ENCODE measurements at regions not wholly inside any gene's neighbourhood (a gene's known extent, or its start where the extent isn't known, plus 50 kb on each side); places are given as distances from the start of the nearest gene placed in this dataset.
"Not testable (repeated sequence)": the region's sequence is repeated elsewhere in the genome, so short reads cannot be mapped to it uniquely, and the experiment has no call there.

- not testable (repeated sequence) for H3K4me1 ChIP-seq (ENCODE audit: control insufficient read depth, insufficient read depth, low read length, unreplicated experiment); H3K27ac ChIP-seq (ENCODE audit: low read depth, low read length)
These were observed 204.0 kb downstream of the CWF19L2 start for GRCh38 chr11:107253661-107254060.

DNA sequence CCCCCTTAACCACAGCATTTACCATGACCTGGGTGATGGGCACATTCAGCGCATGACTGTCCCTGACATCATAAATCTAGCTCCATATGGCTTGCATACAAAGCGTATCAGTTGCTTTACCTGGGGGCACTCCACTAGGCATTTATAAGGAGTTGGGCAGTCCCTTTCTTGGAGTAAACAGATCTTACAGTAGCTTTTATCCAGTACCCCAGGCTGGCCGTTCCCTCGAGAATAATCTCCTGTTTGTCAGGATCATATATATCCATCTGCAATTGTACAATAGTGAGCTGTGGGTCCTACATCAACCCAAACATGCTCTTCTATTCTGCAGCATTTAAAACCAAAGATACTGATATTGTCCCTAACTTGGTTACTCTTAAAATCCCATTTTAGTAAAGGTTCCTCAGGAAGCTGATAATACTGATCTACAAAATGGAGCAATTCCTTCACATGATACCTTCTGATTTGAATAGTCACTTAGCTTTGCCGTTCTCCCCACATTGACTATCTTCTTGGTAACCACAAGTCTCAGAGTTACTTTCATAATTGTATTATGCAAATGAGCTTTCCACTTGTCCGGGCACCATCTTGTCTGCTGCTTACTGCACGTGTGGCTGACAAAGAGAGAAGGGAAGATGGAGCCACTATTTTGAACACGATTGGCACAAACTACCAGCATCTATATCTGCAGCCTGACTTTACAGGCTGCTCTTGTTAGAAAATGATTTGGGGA lies 205.0 kb downstream of the CWF19L2 start:
- H2AFZ ChIP-seq (ENCODE audit: low read length, unreplicated experiment) = no peak overlapping the region

More at GRCh38 chr11:107253661-107254060, 204.0 kb downstream of the CWF19L2 start:
- H2AFZ ChIP-seq (ENCODE audit: low read length, unreplicated experiment); H3K36me3 ChIP-seq (ENCODE audit: insufficient read depth, low read length); H3K79me2 ChIP-seq (ENCODE audit: control insufficient read depth, insufficient read depth, low read length, unreplicated experiment); H3K4me3 ChIP-seq (ENCODE audit: low read depth, low read length): not testable (repeated sequence)
- H3K27me3 ChIP-seq (ENCODE audit: insufficient read depth, low read length) = peaks cover 51% of the 10 kb centered on the region

GRCh38 chr11:107251298-107251697 lies 206.3 kb downstream of the CWF19L2 start:
- Histone ChIP-seq H3K79me2 (ENCODE audit: control insufficient read depth, insufficient read depth, low read length, unreplicated experiment) (no peaks in the 10 kb centered on the region), H3K27me3 (ENCODE audit: insufficient read depth, low read length) (peaks cover 38% of the 10 kb centered on the region), H3K4me1 (ENCODE audit: control insufficient read depth, insufficient read depth, low read length, unreplicated experiment) (no peaks in the 10 kb centered on the region), H3K27ac (ENCODE audit: low read depth, low read length) (no peak overlapping the region), H3K36me3 (ENCODE audit: insufficient read depth, low read length) (no peaks in the 10 kb centered on the region), H2AFZ (ENCODE audit: low read length, unreplicated experiment) (no peak overlapping the region), H3K4me3 (ENCODE audit: low read depth, low read length) (no peak overlapping the region)

More for the DNA sequence above, 205.0 kb downstream of the CWF19L2 start:
- peaks cover 46% of the 10 kb centered on the region for H3K27me3 ChIP-seq (ENCODE audit: insufficient read depth, low read length)
- no peak overlapping the region for H3K4me3 ChIP-seq (ENCODE audit: low read depth, low read length)
- no peaks in the 10 kb centered on the region for H3K79me2 ChIP-seq (ENCODE audit: control insufficient read depth, insufficient read depth, low read length, unreplicated experiment)
- no peak overlapping the region for H3K27ac ChIP-seq (ENCODE audit: low read depth, low read length)
- H3K36me3 ChIP-seq (ENCODE audit: insufficient read depth, low read length) = no peaks in the 10 kb centered on the region
- no peaks in the 10 kb centered on the region for H3K4me1 ChIP-seq (ENCODE audit: control insufficient read depth, insufficient read depth, low read length, unreplicated experiment)

- H3K4me3 ChIP-seq (ENCODE audit: low read depth, low read length) = no peak overlapping the region
- H3K79me2 ChIP-seq (ENCODE audit: control insufficient read depth, insufficient read depth, low read length, unreplicated experiment) = no peaks in the 10 kb centered on the region
- no peaks in the 10 kb centered on the region for H3K36me3 ChIP-seq (ENCODE audit: insufficient read depth, low read length)
- no peak overlapping the region for H3K27ac ChIP-seq (ENCODE audit: low read depth, low read length)
- H3K4me1 ChIP-seq (ENCODE audit: control insufficient read depth, insufficient read depth, low read length, unreplicated experiment) = no peaks in the 10 kb centered on the region
- no peak overlapping the region for H2AFZ ChIP-seq (ENCODE audit: low read length, unreplicated experiment)
- peaks cover 35% of the 10 kb centered on the region for H3K27me3 ChIP-seq (ENCODE audit: insufficient read depth, low read length)
These were observed 207.6 kb downstream of the CWF19L2 start for GRCh38 chr11:107250017-107250416.

DNA sequence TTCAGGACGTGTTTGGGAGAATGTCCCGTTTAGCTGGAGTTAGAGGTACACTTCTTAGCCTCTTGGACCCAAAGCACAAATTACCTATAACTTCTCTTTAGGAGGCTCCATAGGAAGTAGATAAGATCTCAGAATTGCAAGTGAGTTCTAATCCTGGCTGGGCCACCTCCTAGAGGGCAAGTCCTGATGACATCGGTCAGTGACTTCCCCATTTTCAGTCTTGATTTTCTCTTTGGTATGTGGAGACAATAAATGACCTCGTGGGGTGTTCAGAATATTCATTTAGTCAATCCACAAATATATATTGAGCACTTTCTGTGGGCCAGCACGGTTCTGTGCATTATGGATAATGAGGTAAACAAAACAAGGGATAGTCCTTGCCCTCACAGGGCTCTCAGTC lies 208.6 kb downstream of the CWF19L2 start:
- Histone ChIP-seq H3K4me1 (ENCODE audit: control insufficient read depth, insufficient read depth, low read length, unreplicated experiment) (no peaks in the 10 kb centered on the region), H3K4me3 (ENCODE audit: low read depth, low read length) (no peak overlapping the region), H3K27ac (ENCODE audit: low read depth, low read length) (no peak overlapping the region), H3K27me3 (ENCODE audit: insufficient read depth, low read length) (peaks cover 27% of the 10 kb centered on the region), H3K36me3 (ENCODE audit: insufficient read depth, low read length) (no peaks in the 10 kb centered on the region), H3K79me2 (ENCODE audit: control insufficient read depth, insufficient read depth, low read length, unreplicated experiment) (no peaks in the 10 kb centered on the region), H2AFZ (ENCODE audit: low read length, unreplicated experiment) (no peak overlapping the region)

DNA sequence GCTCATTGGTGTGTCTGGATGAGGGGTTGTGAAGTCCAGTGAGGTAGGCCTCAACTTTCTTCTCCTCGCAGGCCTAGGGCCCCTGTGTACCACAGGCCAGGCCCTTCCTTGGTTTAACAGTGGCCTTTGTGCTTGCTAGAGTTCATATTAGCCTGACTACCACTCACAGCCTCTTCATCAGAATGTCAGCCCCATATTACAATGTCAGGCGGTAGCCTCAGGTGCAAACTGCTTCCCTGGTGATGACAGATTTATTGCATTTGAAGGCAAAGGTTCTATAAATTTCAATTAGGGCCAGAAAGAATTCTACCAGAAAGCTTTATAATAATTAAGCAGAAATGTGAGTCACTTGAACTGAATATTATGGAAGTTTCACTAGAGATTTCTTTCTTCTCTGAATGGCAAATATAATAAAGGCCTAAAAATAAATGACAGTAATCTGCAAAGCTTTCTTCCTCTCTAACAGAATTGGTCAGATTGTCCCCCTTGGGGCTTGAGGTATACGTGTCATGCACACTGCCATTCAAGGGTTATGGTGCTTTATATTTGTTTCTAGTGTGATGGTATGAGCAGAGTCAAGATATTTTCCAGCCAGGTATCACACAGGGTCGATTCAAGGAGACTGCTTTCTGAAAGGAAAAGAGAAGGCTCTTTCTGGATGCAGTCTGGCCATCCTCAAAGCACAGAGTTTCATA lies 210.3 kb downstream of the CWF19L2 start:
- Histone ChIP-seq H3K27ac (ENCODE audit: low read depth, low read length) (no peak overlapping the region), H3K4me3 (ENCODE audit: low read depth, low read length) (no peak overlapping the region)

DNA sequence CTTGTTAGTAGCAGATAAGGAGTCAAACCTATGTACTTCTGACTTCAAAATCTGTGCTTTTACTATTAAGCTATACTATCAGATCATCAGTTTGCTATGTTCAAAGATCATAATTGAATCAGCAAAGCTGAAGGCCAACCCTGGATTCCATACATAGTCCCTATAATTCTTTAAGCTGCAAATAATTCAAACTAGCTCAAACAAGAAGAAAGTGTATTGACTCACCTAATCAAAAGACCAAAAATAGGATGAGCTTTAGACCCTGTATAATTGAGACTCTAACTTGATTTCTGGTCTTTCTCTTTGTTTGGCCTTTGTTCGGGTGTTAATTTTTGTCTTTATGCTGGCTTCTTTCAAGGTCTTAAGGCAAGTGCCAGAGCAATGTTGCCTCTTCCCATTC lies 213.7 kb downstream of the CWF19L2 start:
- H3K27me3 ChIP-seq (ENCODE audit: insufficient read depth, low read length) = peaks cover 22% of the 10 kb centered on the region; the same call in 1 of the 2 replicates
- no peak overlapping the region for H3K27ac ChIP-seq (ENCODE audit: low read depth, low read length)
- no peaks in the 10 kb centered on the region for H3K4me1 ChIP-seq (ENCODE audit: control insufficient read depth, insufficient read depth, low read length, unreplicated experiment)
- H3K79me2 ChIP-seq (ENCODE audit: control insufficient read depth, insufficient read depth, low read length, unreplicated experiment) = no peaks in the 10 kb centered on the region
- no peak overlapping the region for H2AFZ ChIP-seq (ENCODE audit: low read length, unreplicated experiment)
- no peaks in the 10 kb centered on the region for H3K36me3 ChIP-seq (ENCODE audit: insufficient read depth, low read length)
- no peak overlapping the region for H3K4me3 ChIP-seq (ENCODE audit: low read depth, low read length)

More for the DNA sequence above, 210.3 kb downstream of the CWF19L2 start:
- Histone ChIP-seq H3K27me3 (ENCODE audit: insufficient read depth, low read length) (peaks cover 16% of the 10 kb centered on the region), H3K4me1 (ENCODE audit: control insufficient read depth, insufficient read depth, low read length, unreplicated experiment) (no peaks in the 10 kb centered on the region), H2AFZ (ENCODE audit: low read length, unreplicated experiment) (no peak overlapping the region), H3K36me3 (ENCODE audit: insufficient read depth, low read length) (no peaks in the 10 kb centered on the region), H3K79me2 (ENCODE audit: control insufficient read depth, insufficient read depth, low read length, unreplicated experiment) (no peaks in the 10 kb centered on the region)

DNA sequence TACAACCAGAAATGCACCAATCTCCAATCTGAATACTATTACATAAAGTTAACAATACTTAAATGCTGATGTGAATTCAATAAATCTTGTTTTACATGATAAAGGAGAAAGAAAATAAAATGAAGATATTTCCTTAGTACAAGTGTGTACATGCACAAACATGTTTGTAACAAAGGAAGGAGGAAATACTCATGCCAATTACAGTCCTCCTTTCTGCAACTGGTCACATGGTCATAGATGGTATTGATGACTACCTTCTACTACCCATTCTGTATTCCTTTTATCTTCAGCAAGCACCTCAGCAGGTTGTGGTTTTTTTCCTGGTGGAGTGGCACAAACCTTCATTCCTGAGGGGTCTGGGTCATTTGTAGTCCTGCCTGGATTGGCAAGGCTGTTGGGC lies 214.2 kb upstream of the GUCY1A2 start:
- H3K27ac ChIP-seq (ENCODE audit: low read depth, low read length) = no peak overlapping the region

DNA sequence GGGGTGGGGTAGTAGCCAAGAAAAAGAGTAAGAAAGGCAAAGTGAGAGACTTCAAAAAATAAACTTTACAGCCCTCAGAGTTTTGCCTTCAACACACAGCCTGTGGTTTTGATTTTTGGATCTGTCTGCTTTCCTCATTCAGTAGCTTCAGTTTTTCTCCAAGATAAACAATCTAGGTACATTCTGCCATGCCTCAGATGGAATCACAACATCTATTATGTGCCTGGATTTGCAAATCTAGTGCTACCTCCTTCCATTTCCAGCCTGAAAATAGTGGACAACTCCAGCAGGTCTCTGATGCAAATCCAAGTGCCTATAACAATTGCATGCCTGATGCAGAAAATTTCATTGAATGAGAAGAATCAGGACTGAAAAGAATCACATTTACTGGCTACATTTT lies 206.6 kb upstream of the GUCY1A2 start:
- Histone ChIP-seq H2AFZ (ENCODE audit: low read length, unreplicated experiment) (no peak overlapping the region), H3K79me2 (ENCODE audit: control insufficient read depth, insufficient read depth, low read length, unreplicated experiment) (no peaks in the 10 kb centered on the region), H3K36me3 (ENCODE audit: insufficient read depth, low read length) (no peaks in the 10 kb centered on the region), H3K27me3 (ENCODE audit: insufficient read depth, low read length) (peaks cover 42% of the 10 kb centered on the region), H3K4me1 (ENCODE audit: control insufficient read depth, insufficient read depth, low read length, unreplicated experiment) (no peaks in the 10 kb centered on the region), H3K27ac (ENCODE audit: low read depth, low read length) (no peak overlapping the region), H3K4me3 (ENCODE audit: low read depth, low read length) (no peak overlapping the region)

More for the DNA sequence above, 214.2 kb upstream of the GUCY1A2 start:
- H3K79me2 ChIP-seq (ENCODE audit: control insufficient read depth, insufficient read depth, low read length, unreplicated experiment) = no peaks in the 10 kb centered on the region
- peaks cover 8% of the 10 kb centered on the region for H3K27me3 ChIP-seq (ENCODE audit: insufficient read depth, low read length)
- H3K36me3 ChIP-seq (ENCODE audit: insufficient read depth, low read length) = no peaks in the 10 kb centered on the region
- H2AFZ ChIP-seq (ENCODE audit: low read length, unreplicated experiment) = no peak overlapping the region
- no peaks in the 10 kb centered on the region for H3K4me1 ChIP-seq (ENCODE audit: control insufficient read depth, insufficient read depth, low read length, unreplicated experiment)
- H3K4me3 ChIP-seq (ENCODE audit: low read depth, low read length) = no peak overlapping the region

DNA sequence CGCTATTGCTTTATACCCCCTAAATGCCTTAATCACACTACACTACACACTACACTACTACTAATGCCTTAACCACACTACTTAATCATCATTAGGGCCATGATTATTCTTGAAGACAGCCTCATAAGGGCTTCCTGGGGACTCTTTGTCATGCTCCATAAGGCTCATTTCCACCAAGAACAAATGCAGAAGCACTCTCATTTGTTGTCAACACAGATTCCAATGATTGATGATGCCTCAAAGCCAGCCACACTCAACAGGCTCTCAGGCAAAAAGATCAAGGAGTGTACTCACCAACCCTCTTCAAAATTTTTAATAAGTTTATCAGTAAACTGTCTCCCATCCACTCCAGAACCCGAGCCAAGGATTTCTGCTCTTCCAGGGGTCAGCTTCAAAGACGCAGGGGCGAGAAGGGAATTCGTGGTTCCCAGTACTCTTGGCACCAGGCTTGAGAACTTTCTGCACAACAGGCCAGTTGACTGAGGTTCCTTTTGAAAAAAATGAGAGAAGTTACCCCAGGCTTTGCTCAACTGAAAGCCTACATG lies 204.7 kb upstream of the GUCY1A2 start:
- H2AFZ ChIP-seq (ENCODE audit: low read length, unreplicated experiment) = no peak overlapping the region
- H3K36me3 ChIP-seq (ENCODE audit: insufficient read depth, low read length) = no peaks in the 10 kb centered on the region

DNA sequence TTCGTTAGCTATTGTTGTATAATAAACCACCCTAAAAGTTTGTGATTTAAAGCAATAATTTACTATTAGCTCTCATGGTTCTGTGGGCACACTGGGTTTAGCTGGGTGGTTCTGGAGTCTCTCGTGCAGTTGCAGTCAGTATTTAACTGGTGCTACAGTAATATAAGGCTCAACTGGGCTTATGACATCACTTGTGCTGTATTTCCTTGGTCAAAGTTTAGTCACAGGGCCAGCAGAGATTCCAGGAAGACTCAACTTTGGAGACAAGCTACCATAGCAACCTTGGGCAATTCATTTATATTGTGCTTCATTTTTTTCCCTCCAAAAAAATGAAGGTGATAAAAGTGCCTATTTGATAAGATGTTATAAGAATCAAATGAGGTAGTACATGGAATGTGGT lies 204.2 kb upstream of the GUCY1A2 start:
- H3K4me1 ChIP-seq (ENCODE audit: control insufficient read depth, insufficient read depth, low read length, unreplicated experiment) = no peaks in the 10 kb centered on the region
- H3K27me3 ChIP-seq (ENCODE audit: insufficient read depth, low read length) = peaks cover 45% of the 10 kb centered on the region
- H2AFZ ChIP-seq (ENCODE audit: low read length, unreplicated experiment) = no peak overlapping the region
- H3K36me3 ChIP-seq (ENCODE audit: insufficient read depth, low read length) = no peaks in the 10 kb centered on the region
- H3K79me2 ChIP-seq (ENCODE audit: control insufficient read depth, insufficient read depth, low read length, unreplicated experiment) = no peaks in the 10 kb centered on the region
- H3K27ac ChIP-seq (ENCODE audit: low read depth, low read length) = no peak overlapping the region
- H3K4me3 ChIP-seq (ENCODE audit: low read depth, low read length) = no peak overlapping the region

More for the DNA sequence above, 204.7 kb upstream of the GUCY1A2 start:
- H3K27me3 ChIP-seq (ENCODE audit: insufficient read depth, low read length) = peaks cover 48% of the 10 kb centered on the region
- H3K27ac ChIP-seq (ENCODE audit: low read depth, low read length) = no peak overlapping the region
- H3K4me1 ChIP-seq (ENCODE audit: control insufficient read depth, insufficient read depth, low read length, unreplicated experiment) = no peaks in the 10 kb centered on the region
- H3K79me2 ChIP-seq (ENCODE audit: control insufficient read depth, insufficient read depth, low read length, unreplicated experiment) = no peaks in the 10 kb centered on the region
- no peak overlapping the region for H3K4me3 ChIP-seq (ENCODE audit: low read depth, low read length)

Data from ACC112 (cell line).